ENCODE measurements at regions not wholly inside any gene's neighbourhood (a gene's known extent, or its start where the extent isn't known, plus 50 kb on each side); places are given as distances from the start of the nearest gene placed in this dataset.

GRCh38 chr14:98512501-98513251 is 759.3 kb downstream of the BCL11B start:
- in situ Hi-C loops (cut with HindIII; ENCODE audit: low sequenced_read_pairs): no loop called here

DNA sequence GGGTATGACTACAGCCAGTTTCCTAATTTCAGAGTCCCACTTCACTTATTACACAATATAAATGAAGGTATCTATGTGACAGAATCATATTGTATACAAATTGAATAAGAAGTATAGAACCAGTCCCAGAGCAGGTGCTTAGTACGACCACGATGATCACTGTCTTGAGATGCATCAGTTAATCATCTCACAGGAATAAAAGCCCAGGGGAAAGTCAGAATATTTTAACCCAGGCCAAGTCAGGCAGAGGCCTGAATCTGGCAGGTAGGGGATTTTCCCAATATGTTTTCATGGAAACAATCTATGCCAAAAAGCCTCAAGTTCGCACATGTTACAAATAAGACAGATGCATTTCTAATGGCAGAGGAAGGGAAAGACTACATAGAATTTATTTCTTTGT is 758.4 kb downstream of the BCL11B start:
- in situ Hi-C loops (cut with HindIII; ENCODE audit: low sequenced_read_pairs): no loop called here

DNA sequence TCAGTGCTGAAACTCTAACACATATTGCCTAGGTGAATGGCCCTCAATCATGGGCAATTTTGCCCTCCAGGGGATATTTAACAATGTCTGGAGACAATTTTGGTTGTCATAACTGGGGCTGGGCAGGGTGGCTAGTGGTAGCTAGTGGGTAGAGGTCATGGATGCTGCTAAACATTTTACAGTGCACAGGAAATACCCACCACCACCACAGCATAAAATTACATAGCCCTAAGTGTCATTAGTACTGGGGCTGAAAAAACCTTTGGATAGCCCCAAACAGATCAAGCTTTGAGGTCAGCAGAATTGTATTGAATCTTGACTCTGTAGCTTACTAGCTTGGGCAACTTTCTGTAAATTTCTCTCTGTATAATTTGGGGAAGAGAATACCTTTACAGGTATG is 758.0 kb downstream of the BCL11B start:
- in situ Hi-C loops (cut with HindIII; ENCODE audit: low sequenced_read_pairs): no loop called here

GRCh38 chr14:98536256-98536655 is 735.7 kb downstream of the BCL11B start:
- in situ Hi-C loops (cut with HindIII; ENCODE audit: low sequenced_read_pairs): no loop called here

DNA sequence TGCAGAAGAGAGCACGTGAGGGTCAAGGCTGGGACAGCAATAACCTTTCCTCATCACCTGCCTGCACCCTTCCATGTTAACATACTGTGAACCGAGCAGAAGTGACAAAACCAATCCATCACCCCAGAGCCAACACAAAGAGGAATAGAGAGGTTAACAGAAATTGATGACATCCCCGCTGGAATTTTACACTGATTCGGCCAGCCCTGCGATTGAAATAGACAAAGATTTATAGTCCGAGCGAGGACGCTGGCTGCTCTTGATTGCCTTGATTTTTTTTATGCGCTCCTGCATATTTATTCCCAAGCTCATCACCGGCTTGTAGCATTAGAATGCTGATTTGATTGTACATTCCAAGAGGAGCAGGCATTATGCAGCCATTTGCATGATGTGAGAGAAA is 729.7 kb downstream of the BCL11B start:
- in situ Hi-C loops (cut with HindIII; ENCODE audit: low sequenced_read_pairs): no loop called here

DNA sequence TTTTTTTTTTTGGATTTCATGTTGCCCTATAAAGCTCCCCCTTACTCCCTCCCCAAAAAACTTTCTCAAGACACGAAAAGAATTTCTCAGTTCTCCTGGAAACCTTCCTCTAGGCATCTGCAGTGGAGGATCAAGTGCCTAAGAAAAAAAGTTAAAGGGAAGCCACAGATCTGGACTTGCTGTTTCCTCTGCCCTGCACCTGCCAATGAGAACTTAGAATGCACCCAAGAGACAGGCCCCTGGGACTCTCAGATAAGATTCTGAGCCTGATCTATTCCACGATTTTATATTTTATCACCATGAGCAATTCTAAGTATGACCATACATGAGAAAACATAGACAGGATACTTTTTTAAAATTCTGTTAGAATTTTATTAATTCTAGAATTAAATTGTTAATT is 728.9 kb downstream of the BCL11B start:
- in situ Hi-C loops (cut with HindIII; ENCODE audit: low sequenced_read_pairs): no loop called here

GRCh38 chr14:98544174-98544573 is 727.8 kb downstream of the BCL11B start:
- in situ Hi-C loops (cut with HindIII; ENCODE audit: low sequenced_read_pairs): no loop called here

DNA sequence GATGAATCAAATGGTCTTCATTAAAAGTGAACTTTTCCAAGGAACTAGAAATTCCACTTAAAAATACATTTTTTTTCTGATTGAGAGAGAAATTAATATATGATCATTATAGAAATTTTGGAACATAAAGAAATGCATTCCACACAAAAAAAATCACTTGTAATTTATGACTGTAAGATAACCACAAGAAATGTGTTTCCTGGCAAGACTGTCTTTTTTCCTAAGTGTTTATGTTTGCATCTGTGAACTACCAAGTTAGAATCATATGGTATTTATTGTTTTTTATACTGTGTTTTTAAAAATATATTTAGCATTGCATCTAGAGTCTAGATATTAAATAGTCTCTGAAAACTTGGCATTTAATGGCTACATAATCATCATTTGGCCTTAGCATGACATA is 726.8 kb downstream of the BCL11B start:
- in situ Hi-C loops (cut with HindIII; ENCODE audit: low sequenced_read_pairs): no loop called here

DNA sequence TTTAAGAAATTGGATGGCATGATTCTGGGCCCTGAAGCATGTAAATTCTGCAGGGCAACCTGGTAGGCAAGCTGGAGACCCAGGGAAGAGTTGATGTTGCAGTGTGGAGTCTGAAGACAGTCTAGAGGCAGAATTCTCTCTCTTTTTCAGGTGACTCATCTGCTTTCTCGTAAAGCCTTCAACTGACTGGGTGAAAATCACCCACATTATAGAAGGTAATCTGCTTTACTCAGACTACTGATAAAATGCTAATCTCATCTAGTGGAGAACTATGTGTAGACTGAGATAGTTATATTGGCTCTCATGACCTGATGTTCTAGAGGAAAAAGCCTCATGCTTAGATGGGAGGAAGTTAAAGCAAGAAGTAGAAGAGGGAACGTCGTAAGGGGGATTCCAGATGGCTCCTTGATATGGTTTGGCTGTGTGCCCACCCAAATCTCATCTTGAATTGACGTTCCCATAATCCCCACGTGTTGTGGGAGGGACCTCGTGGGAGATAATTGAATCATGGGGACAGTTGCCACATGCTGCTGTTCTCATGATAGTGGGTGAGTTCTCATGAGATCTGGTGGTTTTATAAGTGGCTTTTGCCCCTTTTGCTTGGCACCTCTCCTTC is 723.8 kb downstream of the BCL11B start:
- in situ Hi-C loops (cut with HindIII; ENCODE audit: low sequenced_read_pairs): no loop called here

DNA sequence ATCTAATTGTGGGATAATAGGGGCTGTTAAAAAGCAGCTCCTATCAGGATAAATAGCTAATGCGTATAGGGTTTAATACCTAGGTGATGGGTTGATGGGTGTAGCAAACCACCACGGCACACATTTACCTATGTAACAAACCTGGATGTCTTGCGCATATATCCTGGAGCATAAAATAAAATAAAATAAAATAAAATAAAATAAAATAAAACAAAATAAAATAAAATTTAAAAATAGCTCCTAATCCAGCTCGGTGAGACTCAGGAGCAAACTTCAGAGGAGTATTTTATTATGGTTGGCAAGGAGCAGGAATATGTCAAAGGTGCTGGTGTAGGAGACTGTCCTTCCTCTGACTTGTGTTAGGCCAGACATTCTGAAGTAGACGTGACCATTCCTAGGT is 721.0 kb downstream of the BCL11B start:
- in situ Hi-C loops (cut with HindIII; ENCODE audit: low sequenced_read_pairs): no loop called here

DNA sequence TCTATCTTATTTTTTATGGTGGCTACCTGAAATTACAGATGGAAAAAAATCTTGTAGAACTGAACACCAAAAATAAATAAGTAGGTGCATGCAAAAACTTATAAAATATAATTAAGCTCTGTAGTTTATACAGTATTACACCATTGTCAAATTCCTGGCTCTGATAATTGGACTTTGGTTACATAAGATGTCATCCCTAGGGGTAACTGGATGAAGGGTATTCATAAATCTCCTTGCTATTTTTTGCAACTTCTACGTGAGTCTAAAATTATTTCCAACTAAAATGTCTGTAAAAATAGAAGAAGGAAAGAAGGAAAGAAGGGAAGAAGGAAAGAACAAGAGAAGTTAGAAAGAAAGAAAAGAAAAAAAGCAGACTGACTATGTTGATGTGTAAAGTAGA is 716.6 kb downstream of the BCL11B start:
- in situ Hi-C loops (cut with HindIII; ENCODE audit: low sequenced_read_pairs): no loop called here

- in situ Hi-C loops (cut with HindIII; ENCODE audit: low sequenced_read_pairs): no loop called here
Measured at GRCh38 chr14:98564006-98564405, 708.0 kb downstream of the BCL11B start.

DNA sequence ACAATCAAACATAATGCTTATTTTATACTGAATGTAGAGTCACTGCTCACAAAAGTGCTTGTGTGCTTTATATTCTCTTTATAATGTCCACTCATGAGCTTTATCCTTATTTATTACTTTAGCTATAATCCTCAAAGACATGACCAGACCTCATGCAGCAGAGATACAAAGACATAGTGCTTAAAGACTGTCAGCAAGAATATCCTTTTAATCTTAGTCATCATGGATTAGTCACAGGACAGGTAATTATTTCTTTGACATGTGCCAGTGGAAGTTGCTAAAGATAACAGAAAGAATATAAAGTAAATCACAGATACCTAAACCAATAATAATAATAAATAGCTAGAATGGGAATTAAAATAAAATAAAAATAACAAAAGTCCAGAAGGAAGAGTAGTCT is 707.5 kb downstream of the BCL11B start:
- in situ Hi-C loops (cut with HindIII; ENCODE audit: low sequenced_read_pairs): no loop called here

DNA sequence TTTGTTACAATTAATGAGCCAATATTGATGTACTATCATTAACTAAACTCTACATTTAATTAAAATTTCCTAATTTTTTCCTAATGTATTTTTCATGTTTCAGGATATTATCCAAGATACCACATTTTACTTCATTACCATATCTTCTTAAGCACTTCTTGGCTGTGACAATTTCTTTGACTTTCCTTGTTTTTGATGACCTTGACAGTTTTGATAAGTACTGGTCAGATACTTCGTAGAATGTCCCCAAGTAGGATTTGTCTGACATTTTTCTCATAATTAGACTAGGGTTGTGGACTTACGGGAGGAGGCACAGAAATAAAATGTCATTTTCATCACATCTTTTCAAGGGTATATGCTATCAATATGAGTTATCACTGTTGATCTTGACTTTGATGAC is 700.9 kb downstream of the BCL11B start:
- in situ Hi-C loops (cut with HindIII; ENCODE audit: low sequenced_read_pairs): no loop called here

GRCh38 chr14:98573082-98573481 is 698.9 kb downstream of the BCL11B start:
- in situ Hi-C loops (cut with HindIII; ENCODE audit: low sequenced_read_pairs): no loop called here

GRCh38 chr14:98576463-98576862 is 695.5 kb downstream of the BCL11B start:
- in situ Hi-C loops (cut with HindIII; ENCODE audit: low sequenced_read_pairs): no loop called here

GRCh38 chr14:98578204-98578603 is 693.8 kb downstream of the BCL11B start:
- in situ Hi-C loops (cut with HindIII; ENCODE audit: low sequenced_read_pairs): no loop called here

GRCh38 chr14:98579140-98579539 is 692.9 kb downstream of the BCL11B start:
- in situ Hi-C loops (cut with HindIII; ENCODE audit: low sequenced_read_pairs): no loop called here

DNA sequence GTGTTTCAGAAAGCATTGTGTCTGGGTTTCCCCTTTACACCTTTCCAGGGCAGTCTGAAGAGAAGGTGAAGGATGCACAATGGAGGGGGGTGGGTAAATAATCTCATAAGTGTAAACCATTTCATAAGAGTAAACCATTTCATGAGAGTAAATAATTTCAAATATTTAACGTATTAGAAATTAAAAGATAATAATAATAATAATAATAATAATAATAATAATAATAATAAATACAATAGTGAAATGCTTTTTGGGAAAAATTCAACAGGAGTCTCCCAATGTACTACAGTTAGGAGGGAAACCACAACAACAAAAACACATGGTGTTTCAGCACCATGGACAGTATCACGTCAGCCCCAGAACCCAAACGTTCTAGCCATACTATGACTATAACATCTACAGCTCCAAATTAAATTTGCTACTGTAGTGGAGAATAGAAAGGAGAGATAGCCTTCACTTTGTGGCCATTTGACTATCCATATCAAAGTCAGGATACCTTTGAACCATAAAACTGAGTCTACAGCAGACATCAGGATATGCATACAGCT is 691.8 kb downstream of the BCL11B start:
- in situ Hi-C loops (cut with HindIII; ENCODE audit: low sequenced_read_pairs): no loop called here

- in situ Hi-C loops (cut with HindIII; ENCODE audit: low sequenced_read_pairs): no loop called here
Measured at GRCh38 chr14:98582276-98582675, 689.7 kb downstream of the BCL11B start.

DNA sequence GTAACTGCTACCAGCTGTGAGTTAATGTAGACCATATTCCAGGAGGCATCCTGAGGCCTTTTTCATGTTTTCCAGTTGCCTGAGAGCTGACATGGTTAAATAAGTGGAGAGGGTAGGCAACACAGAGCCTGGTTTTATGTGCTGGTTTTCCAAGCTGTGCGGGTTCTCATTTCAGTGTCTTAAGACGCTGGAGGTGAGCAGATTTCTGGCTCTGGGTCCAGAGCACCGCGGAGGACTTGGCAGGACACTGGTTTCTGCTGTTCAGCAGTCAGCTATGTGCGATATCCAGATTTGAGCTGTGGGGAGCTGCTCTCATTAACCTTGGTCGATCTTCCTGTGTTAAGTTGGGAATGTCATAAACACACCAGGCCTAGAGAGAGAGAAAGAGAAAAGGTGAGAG is 680.8 kb downstream of the BCL11B start:
- in situ Hi-C loops (cut with HindIII; ENCODE audit: low sequenced_read_pairs): no loop called here

DNA sequence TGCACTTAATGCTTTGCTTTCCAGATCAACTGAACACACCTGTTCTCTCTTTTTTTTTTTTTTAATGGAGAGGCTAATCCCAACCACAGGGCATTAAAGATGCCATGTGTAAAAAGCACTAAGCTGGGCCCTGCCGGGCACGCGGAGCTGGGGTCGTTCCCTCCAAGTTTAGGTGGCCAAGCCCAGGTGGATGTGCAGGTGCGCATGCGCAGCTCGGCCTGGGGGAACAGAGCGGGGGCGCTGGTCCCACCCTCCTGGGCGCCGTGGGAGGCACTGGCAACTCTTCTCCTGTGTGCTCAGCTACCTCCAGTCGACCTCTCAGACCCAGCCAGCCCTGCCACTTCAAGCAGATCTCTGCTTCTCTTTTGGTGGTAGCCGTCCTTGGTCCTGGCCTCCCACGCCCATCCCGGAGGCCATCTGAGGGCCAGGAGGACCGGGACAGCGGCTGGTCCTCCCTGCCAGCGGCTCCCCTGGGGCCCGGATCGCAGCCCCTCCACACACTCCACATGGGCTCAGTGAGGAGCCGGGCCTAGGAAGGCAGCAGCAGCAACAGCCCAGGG is 679.3 kb downstream of the BCL11B start:
- in situ Hi-C loops (cut with HindIII; ENCODE audit: low sequenced_read_pairs): no loop called here
